Immature natural killer cell (primary cell): ENCODE measurements at regions not wholly inside any gene's neighbourhood (a gene's known extent, or its start where the extent isn't known, plus 50 kb on each side); places are given as distances from the start of the nearest gene placed in this dataset.

Source experiments
- DNase-seq, 3 donors: peaks; one replicate each; pipeline ENCODE4 v3.0.0; 2022; ENCODE audit warnings: mixed read lengths in 1 of 3
- H3K27ac Mint-ChIP-seq, 6 donors: one replicate each; pipeline ENCODE4 v1.8.0; 2020; ENCODE audit warnings: mixed read lengths in 6 of 6, mild to moderate bottlenecking in 5 of 6, inconsistent platforms in 4 of 6, moderate library complexity in 3 of 6
- H3K27me3 Mint-ChIP-seq, 3 donors: one replicate each; pipeline ENCODE4 v1.8.0; 2020 to 2021; ENCODE audit warnings: low read depth in 3 of 3, mild to moderate bottlenecking in 3 of 3, mixed read lengths in 3 of 3, moderate library complexity in 3 of 3, inconsistent platforms in 1 of 3
- H3K36me3 Mint-ChIP-seq, 3 donors: one replicate each; pipeline ENCODE4 v1.8.0; 2020; ENCODE audit warnings: mixed read lengths in 3 of 3, inconsistent platforms in 2 of 3, mild to moderate bottlenecking in 2 of 3
- H3K4me1 Mint-ChIP-seq, 2 donors: one replicate each; pipeline ENCODE4 v1.8.0; 2020; ENCODE audit warnings: inconsistent platforms in 2 of 2, mild to moderate bottlenecking in 2 of 2, mixed read lengths in 2 of 2, moderate library complexity in 1 of 2
- H3K4me3 Mint-ChIP-seq, 5 donors: one replicate each; pipeline ENCODE4 v1.8.0; 2020; ENCODE audit warnings: mild to moderate bottlenecking in 5 of 5, mixed read lengths in 5 of 5, inconsistent platforms in 3 of 5, moderate library complexity in 3 of 5
- H3K9me3 Mint-ChIP-seq, 6 donors: one replicate each; pipeline ENCODE4 v1.8.0; 2020; ENCODE audit warnings: mild to moderate bottlenecking in 6 of 6, mixed read lengths in 6 of 6, inconsistent platforms in 4 of 6, moderate library complexity in 3 of 6

DNA sequence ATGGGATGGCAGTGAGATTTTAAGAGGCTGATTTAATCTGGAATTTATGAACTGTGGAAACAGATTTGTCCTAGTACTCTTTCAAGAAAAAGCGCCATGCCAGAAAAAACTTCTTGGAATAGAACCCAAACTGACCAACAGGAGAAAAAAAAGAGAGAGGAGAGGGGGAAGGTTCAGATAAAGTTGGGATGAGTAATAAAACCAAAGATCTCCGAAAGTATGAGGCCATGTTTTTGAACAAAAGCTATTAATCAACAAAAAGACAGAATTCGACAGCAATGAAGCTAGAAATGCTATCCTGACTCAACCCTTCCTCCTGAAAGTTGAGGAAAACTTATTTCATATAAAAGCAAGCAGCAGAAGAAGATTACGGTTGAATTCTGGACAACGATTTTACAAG is 135.5 kb downstream of the CEMIP2 start:
- Mint-ChIP-seq H3K27me3 (peaks cover 0 to 3% (median 2%) of the 10 kb centered on the region in 3 donors), H3K36me3 (no peaks in the 10 kb centered on the region), H3K4me3 (no peak overlapping the region), H3K27ac (no peak overlapping the region), H3K4me1 (peaks cover 6 to 13% of the 10 kb centered on the region in 2 donors), H3K9me3 (no peaks in the 10 kb centered on the region)
- no peak for DNase-seq

DNA sequence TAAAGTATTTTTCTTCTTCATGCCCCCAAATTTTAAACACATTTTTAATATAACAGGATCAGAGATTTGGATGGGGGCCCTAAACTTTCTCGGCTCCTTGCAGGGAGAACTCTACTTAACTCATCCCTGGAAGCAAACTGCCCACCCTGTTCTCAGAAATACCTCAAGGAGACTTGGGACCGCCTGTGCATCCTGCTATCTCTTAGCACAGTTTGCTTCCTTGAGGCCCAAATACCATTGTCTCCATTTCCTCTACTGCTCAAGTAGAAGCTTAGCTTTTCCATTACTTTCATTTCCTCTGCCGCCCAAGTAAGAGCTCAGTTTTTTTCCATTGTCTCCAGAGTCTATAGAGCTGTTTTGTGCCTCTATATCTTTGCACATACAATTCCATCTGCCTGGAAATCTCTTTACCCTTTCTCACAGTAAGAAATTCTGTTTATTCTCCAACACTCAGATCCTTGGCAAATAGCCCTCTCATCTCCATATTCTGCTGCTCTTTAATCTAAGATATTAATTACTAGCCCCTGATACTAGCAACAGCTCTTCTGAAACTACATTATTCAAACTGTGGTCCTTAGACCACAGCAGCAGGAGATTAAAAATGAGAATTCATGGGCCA is 137.8 kb downstream of the CEMIP2 start:
- H3K4me1 Mint-ChIP-seq, result peaks cover 0 to 3% of the 10 kb centered on the region in 2 donors

DNA sequence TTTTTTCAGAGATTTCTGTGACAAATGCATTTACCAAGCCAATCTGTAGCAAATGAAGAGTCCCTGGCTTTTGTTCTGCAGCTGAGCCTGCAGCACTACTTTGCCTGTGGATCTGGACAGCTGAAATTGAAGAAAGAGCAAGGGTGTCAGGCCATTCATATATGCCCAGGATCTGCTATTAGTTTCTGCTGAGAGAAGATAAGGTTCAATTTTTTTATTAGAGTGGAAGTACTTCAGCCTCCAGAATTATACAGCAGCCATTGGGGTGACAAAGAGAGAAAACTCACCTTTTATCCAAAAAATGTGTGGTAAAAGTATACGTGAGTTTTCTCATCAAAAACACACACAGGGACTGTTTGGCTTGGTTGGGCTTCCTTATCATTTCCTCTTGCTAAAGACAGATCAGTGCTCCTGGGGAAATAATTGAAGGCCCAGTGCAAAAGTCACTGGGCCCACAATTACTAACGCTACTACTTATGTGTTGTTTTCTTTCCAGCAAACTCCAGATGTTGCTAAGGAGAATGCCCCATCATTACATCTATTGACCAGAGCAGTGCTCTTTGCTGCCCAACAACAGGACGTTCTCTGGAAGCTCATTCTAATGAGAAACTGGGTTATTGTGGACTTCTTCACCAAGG is 138.6 kb downstream of the CEMIP2 start:
- Mint-ChIP-seq H3K36me3 (no peaks in the 10 kb centered on the region), H3K9me3 (no peaks in the 10 kb centered on the region), H3K4me1 (peaks cover 0 to 3% of the 10 kb centered on the region in 2 donors), H3K27me3 (peaks cover 0 to 5% (median 3%) of the 10 kb centered on the region in 3 donors), H3K27ac (no peak overlapping the region), H3K4me3 (no peak overlapping the region)
- no peak for DNase-seq

More for the DNA sequence above, 137.8 kb downstream of the CEMIP2 start:
- Mint-ChIP-seq H3K9me3 (no peaks in the 10 kb centered on the region), H3K27ac (no peak overlapping the region), H3K36me3 (no peaks in the 10 kb centered on the region), H3K4me3 (no peak overlapping the region), H3K27me3 (peaks cover 0 to 5% (median 3%) of the 10 kb centered on the region in 3 donors)
- DNase-seq, result no peak

DNA sequence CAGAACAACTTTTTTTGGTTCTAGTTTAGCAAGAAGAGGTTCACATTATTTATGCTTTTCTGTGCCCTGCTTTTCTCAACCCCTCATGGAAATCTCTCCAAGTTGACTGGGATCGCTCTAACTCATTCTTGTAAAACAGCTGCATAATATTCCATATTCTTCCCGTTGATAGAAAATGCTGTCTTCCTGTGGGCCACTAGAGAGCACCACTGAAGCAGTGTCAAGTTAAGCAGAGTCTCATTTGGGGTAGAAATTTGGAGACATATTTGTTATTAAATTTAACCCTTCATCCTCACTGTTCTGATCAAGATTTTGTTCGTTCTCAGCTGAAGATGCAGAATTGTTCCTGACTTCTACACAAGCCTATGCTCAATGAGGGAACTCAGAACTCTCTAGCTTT is 140.1 kb downstream of the CEMIP2 start:
- DNase-seq, result peak in 2 of 3 donors; percentile 36 to 38
- Mint-ChIP-seq H3K4me1 (peaks cover 0 to 3% of the 10 kb centered on the region in 2 donors), H3K9me3 (no peaks in the 10 kb centered on the region), H3K4me3 (no peak overlapping the region), H3K36me3 (no peaks in the 10 kb centered on the region), H3K27ac (no peak overlapping the region), H3K27me3 (peaks cover under 1 to 5% (median 1%) of the 10 kb centered on the region in 3 donors)

DNA sequence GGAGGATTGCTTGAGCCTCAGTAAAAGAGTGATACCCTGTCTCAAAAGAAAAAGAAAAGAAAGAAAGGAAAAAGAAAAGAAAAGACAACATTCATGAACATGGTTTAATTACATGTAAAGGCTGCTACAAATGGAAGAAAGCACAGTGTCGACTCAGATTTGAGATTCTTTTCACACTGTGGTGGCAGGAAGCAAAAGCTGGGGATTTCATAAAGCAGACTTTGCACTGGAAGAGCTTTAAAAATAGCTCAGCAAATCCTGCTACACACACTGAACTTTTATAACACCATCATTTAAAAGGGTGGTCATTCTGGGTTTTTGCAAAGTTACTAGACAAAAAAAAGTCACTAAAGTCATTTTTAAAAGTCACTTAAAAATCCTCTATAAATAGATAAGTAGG is 140.8 kb downstream of the CEMIP2 start:
- Mint-ChIP-seq H3K4me1 (peaks cover 0 to 3% of the 10 kb centered on the region in 2 donors), H3K9me3 (no peaks in the 10 kb centered on the region), H3K36me3 (no peaks in the 10 kb centered on the region), H3K4me3 (no peak overlapping the region), H3K27me3 (peaks cover 0 to 5% (median 1%) of the 10 kb centered on the region in 3 donors), H3K27ac (no peak overlapping the region)
- no peak for DNase-seq

DNA sequence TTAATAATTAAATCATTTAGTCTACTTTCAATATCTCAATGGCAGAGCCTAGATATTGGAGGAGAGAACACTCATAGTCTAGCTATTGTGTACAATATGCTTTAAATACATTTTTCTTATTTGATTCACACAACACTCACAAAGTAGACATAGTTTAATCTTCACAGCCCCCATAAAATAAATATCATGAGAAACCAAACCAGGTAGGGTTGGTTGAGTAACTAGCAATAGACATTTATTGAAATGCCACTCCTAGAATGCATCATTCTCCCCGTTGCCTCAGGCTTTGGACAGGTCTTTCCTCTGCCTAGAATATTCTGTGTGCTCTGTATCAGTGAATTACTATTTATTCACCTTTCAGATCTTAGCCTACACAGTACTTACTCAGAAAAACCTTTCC is 141.9 kb downstream of the CEMIP2 start:
- H3K27me3 Mint-ChIP-seq, result peaks cover 0 to 3% (median 1%) of the 10 kb centered on the region in 3 donors
- H3K4me1 Mint-ChIP-seq, result peaks cover 0 to 3% of the 10 kb centered on the region in 2 donors
- no peaks in the 10 kb centered on the region for H3K36me3 Mint-ChIP-seq
- H3K27ac Mint-ChIP-seq, result no peak overlapping the region
- no peaks in the 10 kb centered on the region for H3K9me3 Mint-ChIP-seq
- no peak overlapping the region for H3K4me3 Mint-ChIP-seq
- DNase-seq, result no peak

DNA sequence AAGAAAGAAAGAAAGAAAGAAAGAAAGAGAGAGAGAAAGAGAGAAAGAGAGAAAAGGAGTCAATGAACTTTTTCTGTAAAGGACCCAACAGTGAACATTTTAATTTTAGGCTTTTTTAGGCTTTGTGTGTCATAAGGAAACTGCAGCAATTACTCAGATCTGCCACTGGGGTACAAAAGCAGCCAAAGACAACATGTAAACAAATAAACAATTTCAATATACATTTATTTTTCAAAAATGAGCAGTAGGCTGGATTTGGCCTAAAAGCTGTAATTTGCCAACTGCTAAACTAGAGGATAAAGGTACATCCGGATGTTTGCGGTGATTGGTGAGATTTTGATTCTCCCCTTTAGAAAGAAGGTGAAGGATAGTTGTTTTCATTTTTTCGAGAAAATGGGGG is 143.6 kb downstream of the CEMIP2 start:
- Mint-ChIP-seq H3K36me3 (no peaks in the 10 kb centered on the region), H3K9me3 (no peaks in the 10 kb centered on the region), H3K27me3 (peaks cover 1 to 3% (median 2%) of the 10 kb centered on the region in 3 donors), H3K4me3 (no peak overlapping the region), H3K27ac (no peak overlapping the region), H3K4me1 (peaks cover 0 to 3% of the 10 kb centered on the region in 2 donors)
- DNase-seq, result no peak

DNA sequence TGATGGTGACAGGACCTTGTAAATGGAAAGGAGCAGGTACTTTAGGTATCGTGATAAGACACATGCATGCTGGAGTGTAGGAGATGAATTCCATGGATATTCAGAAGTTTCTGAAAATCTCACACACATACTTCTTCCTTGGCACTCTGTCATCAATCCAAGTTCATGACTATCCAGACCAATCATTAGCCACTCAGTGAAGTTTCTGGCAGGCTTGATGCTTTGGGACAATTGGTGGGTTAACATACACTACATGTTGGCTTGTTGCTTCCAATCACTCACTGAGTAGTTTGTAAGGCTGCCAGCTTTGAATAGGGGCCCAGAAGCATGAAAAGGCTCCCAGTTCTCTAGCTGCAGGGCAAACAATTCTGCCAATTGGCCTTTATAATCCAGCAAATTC is 147.6 kb downstream of the CEMIP2 start:
- peaks cover 1 to 3% (median 2%) of the 10 kb centered on the region in 3 donors for H3K27me3 Mint-ChIP-seq
- no peak overlapping the region for H3K27ac Mint-ChIP-seq
- no peaks in the 10 kb centered on the region for H3K9me3 Mint-ChIP-seq
- no peak for DNase-seq
- no peaks in the 10 kb centered on the region for H3K4me1 Mint-ChIP-seq
- H3K4me3 Mint-ChIP-seq, result no peak overlapping the region
- H3K36me3 Mint-ChIP-seq, result no peaks in the 10 kb centered on the region

DNA sequence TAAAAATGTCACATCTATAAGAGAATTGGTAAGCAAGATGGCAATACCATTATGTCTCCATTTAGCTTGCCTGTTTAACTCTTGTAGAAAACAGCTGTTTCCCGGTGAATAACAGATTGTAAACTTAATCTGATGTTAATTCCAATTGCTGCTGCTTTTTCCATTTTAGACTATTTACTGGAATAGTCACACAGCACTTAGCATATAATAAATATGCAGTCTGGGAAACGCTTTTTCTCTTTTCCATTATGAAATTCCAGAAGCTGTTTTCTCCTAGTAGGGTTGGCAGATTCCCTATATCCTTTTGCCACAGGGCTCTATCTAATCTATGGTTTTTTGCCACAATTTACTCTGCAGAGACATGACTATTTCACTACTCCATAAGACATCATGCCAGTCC is 148.0 kb downstream of the CEMIP2 start:
- H3K4me1 Mint-ChIP-seq, result no peaks in the 10 kb centered on the region
- DNase-seq, result no peak
- no peak overlapping the region for H3K4me3 Mint-ChIP-seq
- no peaks in the 10 kb centered on the region for H3K36me3 Mint-ChIP-seq
- H3K9me3 Mint-ChIP-seq, result no peaks in the 10 kb centered on the region
- peaks cover 1 to 3% (median 2%) of the 10 kb centered on the region in 3 donors for H3K27me3 Mint-ChIP-seq
- H3K27ac Mint-ChIP-seq, result no peak overlapping the region

DNA sequence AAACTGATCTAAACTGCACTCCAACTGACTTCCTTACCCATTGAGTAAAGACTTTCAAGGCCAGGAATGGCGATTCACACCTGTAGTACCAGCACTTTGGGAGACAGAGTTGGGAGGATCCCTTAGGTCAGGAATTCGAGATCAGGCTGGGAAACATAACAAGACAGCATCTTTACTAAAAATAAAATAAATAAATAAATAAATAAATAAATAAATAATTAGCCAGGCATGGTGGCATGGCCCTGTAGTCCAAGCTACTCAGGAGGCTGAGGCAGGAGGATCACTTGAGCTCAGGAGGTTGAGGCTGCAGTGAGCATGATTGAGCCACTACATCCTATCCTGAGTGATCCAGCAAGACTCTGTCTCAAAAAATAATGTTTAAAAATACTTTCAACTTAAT is 148.4 kb downstream of the CEMIP2 start:
- no peak for DNase-seq
- Mint-ChIP-seq H3K4me1 (no peaks in the 10 kb centered on the region), H3K4me3 (no peak overlapping the region), H3K27me3 (peaks cover 1 to 3% (median 2%) of the 10 kb centered on the region in 3 donors), H3K27ac (no peak overlapping the region), H3K9me3 (no peaks in the 10 kb centered on the region), H3K36me3 (no peaks in the 10 kb centered on the region)

DNA sequence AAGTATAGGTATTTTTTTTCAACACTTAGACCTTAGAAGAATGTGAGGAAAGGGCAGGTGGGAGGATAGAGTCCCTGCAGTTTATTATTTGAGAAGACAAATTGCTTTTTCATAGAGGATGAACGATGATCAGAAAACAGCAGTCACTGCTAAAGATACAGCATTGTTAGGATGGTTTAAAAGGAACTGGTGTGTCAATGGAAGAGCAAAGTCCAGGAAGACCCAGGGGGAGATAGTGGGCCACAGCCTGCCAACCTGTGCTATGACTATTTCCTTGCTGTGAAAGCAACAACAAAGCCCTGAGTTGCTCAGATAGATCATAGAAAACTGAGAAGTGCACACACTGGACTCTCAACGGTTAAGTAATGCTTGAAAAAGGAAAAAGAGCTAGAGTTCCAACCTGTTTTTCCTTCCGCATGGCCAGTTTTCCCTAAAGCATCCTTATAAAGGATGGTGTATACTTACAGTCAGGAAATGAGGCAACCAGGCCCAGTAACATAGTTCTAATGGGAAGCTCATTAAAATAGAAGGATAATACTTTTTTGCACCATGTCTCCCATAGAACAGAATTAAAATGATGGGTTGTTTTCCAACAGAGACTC is 153.8 kb downstream of the CEMIP2 start:
- Mint-ChIP-seq H3K27me3 (peaks cover 0 to 1% (median 1%) of the 10 kb centered on the region in 3 donors), H3K4me1 (no peaks in the 10 kb centered on the region), H3K9me3 (peaks cover 0 to 4% (median 1%) of the 10 kb centered on the region in 6 donors), H3K27ac (no peak overlapping the region), H3K36me3 (no peaks in the 10 kb centered on the region), H3K4me3 (no peak overlapping the region)
- no peak for DNase-seq

DNA sequence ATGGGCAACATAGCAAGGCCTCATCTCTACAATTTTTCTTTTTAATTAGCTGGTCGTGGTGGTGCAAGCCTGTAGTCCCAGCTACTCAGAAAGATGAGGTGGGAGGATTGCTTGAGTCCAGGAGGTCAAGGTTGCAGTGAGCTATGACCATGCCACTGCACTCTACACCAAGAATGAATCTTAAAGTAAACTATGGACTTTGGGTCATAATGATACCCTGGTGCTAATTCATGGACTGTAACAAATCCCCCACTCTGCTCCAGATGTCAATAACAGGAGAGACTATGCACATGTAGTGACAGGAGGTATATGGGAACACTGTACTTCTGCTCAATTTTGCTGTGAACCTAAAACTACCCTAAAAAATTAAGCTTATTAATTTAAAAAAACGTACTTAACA is 155.4 kb downstream of the CEMIP2 start:
- Mint-ChIP-seq H3K9me3 (peaks cover 0 to 4% (median 1%) of the 10 kb centered on the region in 6 donors), H3K27me3 (peaks cover 0 to 1% (median 1%) of the 10 kb centered on the region in 3 donors), H3K36me3 (no peaks in the 10 kb centered on the region), H3K27ac (no peak overlapping the region), H3K4me1 (no peaks in the 10 kb centered on the region), H3K4me3 (no peak overlapping the region)
- no peak for DNase-seq

DNA sequence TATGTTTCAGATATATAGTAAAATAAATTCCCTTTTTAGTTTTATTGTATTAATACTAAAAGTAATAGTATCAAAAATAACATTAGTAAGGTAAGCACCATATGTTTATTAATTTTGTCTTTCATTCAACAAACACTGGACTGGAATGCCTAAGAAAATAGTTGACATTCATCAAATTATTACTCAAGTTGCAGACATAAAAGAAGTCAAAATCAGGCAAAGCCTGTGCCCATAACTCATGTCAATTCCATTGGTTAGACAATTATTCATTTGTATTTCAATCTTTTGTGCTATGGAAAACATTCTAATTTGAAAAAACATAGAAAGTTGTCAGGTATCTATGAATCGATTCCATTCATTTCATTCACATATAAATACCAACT is 158.9 kb downstream of the CEMIP2 start:
- Mint-ChIP-seq H3K27me3 (no peaks in the 10 kb centered on the region), H3K4me1 (peaks cover 0 to 5% of the 10 kb centered on the region in 2 donors), H3K36me3 (no peaks in the 10 kb centered on the region), H3K9me3 (peaks cover 0 to 4% (median 1%) of the 10 kb centered on the region in 6 donors), H3K27ac (no peak overlapping the region), H3K4me3 (no peak overlapping the region)
- no peak for DNase-seq

DNA sequence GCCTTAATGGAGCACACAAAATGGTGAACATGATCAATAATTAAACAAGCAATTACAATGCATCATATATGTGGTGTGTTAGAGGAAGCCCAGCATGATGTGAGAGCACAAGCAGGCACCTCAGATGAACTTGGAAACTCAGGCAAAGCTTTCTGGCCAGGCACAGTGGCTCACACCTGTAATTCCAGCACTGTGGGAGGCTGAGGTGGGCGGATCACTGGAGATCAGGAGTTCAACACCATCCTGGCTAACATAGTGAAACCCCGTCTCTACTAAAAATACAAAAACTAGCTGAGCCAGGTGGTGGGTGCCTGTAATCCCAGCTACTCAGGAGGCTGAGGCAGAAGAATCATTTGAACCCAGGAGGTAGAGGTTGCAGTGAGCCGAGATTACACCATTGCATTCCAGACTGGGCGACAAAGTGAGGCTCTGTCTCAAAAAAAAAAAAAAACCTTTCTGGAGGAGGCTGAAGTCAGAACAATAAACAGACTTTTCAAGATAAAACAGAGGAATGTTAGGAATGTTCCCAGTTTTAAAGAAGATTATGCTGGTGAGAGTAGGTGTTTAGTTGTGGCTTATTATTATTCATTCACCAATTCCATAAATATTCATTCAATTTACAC is 159.4 kb downstream of the CEMIP2 start:
- H3K9me3 Mint-ChIP-seq, result peaks cover 0 to 4% (median 1%) of the 10 kb centered on the region in 6 donors
- no peaks in the 10 kb centered on the region for H3K36me3 Mint-ChIP-seq
- no peaks in the 10 kb centered on the region for H3K27me3 Mint-ChIP-seq
- no peak for DNase-seq
- no peak overlapping the region for H3K4me3 Mint-ChIP-seq
- peaks cover 0 to 5% of the 10 kb centered on the region in 2 donors for H3K4me1 Mint-ChIP-seq
- H3K27ac Mint-ChIP-seq, result no peak overlapping the region
